ENCODE measurements at regions not wholly inside any gene's neighbourhood (a gene's known extent, or its start where the extent isn't known, plus 50 kb on each side); places are given as distances from the start of the nearest gene placed in this dataset.

- H3K9me2 ChIP-seq (replicated peaks; ENCODE audit: insufficient read depth, low read length), result no peaks in the 10 kb centered on the region
- peak overlapping the region; percentile 72 for H3K4me2 ChIP-seq (ENCODE audit: low read depth, low read length, poor library complexity, severe bottlenecking)
- peak; percentile 91 for DNase-seq
- H3K79me2 ChIP-seq (ENCODE audit: low read length), result peaks cover 12% of the 10 kb centered on the region
- no peaks in the 10 kb centered on the region for H3K27me3 ChIP-seq (ENCODE audit: low read length)
- no peak overlapping the region for H2AFZ ChIP-seq (ENCODE audit: low read length)
- H3K4me1 ChIP-seq (ENCODE audit: low read length), result peaks cover 41% of the 10 kb centered on the region
- H3K4me3 ChIP-seq (ENCODE audit: low read length), result peak overlapping the region; percentile 73
- peak overlapping the region; percentile 70 for H3K27ac ChIP-seq (ENCODE audit: low read length)
- no peaks in the 10 kb centered on the region for H3K9me3 ChIP-seq (ENCODE audit: low read length)
- H4K20me1 ChIP-seq (ENCODE audit: insufficient read depth, low read depth, low read length), result no peaks in the 10 kb centered on the region
- H3K9ac ChIP-seq (ENCODE audit: low read length), result peak overlapping the region; percentile 71
- no peaks in the 10 kb centered on the region for H3K36me3 ChIP-seq (ENCODE audit: insufficient read depth, low read length)
These were observed 71.5 kb downstream of the HFE start for GRCh38 chr6:26158581-26159356.

DNA sequence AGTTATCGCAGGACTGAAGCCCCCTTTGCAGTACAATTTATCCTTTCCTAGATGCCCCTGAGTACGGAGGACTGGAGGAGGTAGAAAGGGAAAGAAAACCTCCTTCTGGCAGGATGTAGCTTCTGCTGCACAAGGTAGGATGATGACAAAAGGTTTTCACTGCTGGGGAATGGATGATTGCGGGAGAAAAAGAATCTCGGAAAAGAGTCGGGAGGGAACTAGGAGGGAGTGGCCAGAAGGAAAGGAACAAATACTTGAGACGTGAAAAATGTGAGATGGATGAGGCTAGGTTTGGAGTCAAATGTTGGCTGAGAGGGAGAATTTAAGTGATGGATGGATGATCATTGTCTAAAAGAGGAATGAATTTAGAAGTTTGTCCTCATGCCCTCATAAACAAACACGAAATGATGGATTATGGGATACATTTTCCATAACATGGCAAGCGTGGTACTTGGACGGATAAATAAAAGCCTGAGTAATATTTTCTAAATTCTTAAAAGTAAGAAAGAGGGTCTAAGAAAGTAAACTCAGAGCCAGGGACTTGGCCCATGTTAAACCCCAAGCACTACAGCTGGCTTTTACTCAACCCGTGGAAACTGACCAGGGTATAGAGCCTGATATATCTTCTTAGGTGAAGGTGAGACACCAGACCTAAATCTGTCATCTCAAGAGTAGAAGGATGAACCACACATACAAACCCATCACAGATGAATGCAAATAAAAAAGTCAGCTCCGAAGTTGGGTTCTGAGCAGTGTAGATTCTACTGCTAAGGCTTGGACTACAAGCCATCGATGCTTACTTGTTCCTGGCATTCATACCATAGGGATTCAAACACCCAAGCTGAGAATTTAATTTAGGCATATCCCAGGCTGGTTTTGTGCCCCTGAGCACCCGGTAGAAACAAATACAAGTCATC, 72.4 kb downstream of the HFE start:
- DNase-seq, result peak; percentile 59
- no peak overlapping the region for H2AFZ ChIP-seq (ENCODE audit: low read length)

GRCh38 chr6:26161322-26161721, 74.1 kb downstream of the HFE start:
- no peak for DNase-seq
- Histone ChIP-seq H3K9me2 (replicated peaks; ENCODE audit: insufficient read depth, low read length) (no peaks in the 10 kb centered on the region), H3K27me3 (ENCODE audit: low read length) (no peaks in the 10 kb centered on the region), H3K4me2 (ENCODE audit: low read depth, low read length, poor library complexity, severe bottlenecking) (no peak overlapping the region), H3K9me3 (ENCODE audit: low read length) (no peaks in the 10 kb centered on the region), H3K27ac (ENCODE audit: low read length) (no peak overlapping the region; the same call in 1 of the 2 replicates), H2AFZ (ENCODE audit: low read length) (no peak overlapping the region), H3K36me3 (ENCODE audit: insufficient read depth, low read length) (no peaks in the 10 kb centered on the region), H4K20me1 (ENCODE audit: insufficient read depth, low read depth, low read length) (no peaks in the 10 kb centered on the region), H3K4me1 (ENCODE audit: low read length) (peaks cover 31% of the 10 kb centered on the region), H3K79me2 (ENCODE audit: low read length) (peaks cover 12% of the 10 kb centered on the region), H3K4me3 (ENCODE audit: low read length) (no peak overlapping the region), H3K9ac (ENCODE audit: low read length) (no peak overlapping the region)

More for the DNA sequence above, 72.4 kb downstream of the HFE start:
- H3K9me3 ChIP-seq (ENCODE audit: low read length), result no peaks in the 10 kb centered on the region
- peaks cover 41% of the 10 kb centered on the region for H3K4me1 ChIP-seq (ENCODE audit: low read length)
- no peaks in the 10 kb centered on the region for H3K27me3 ChIP-seq (ENCODE audit: low read length)
- H3K79me2 ChIP-seq (ENCODE audit: low read length), result peaks cover 12% of the 10 kb centered on the region
- H3K4me2 ChIP-seq (ENCODE audit: low read depth, low read length, poor library complexity, severe bottlenecking), result peak overlapping the region; percentile 72
- H3K27ac ChIP-seq (ENCODE audit: low read length), result peak overlapping the region; percentile 70
- H3K9ac ChIP-seq (ENCODE audit: low read length), result peak overlapping the region; percentile 71
- H4K20me1 ChIP-seq (ENCODE audit: insufficient read depth, low read depth, low read length), result no peaks in the 10 kb centered on the region
- H3K4me3 ChIP-seq (ENCODE audit: low read length), result peak overlapping the region; percentile 73
- H3K36me3 ChIP-seq (ENCODE audit: insufficient read depth, low read length), result no peaks in the 10 kb centered on the region
- no peaks in the 10 kb centered on the region for H3K9me2 ChIP-seq (replicated peaks; ENCODE audit: insufficient read depth, low read length)

DNA sequence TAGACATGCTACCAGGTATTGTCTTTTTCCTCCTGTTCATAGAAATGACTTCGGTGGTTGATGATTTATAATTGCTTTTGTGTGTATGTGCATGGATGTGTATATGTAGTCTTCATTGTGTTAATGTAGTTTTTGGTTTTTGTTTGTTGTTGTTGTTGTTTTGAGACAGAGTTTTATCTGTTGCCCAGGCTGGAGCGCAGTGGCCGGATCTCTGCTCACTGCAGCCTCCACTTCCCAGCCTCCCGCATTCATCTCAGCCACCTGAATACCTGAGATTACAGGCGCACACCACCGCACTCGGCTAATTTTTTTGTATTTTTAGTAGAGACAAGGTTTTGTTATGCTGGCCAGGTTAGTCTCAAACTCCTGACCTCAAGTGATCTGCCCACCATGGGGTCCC, 75.2 kb downstream of the HFE start:
- Histone ChIP-seq H3K79me2 (ENCODE audit: low read length) (peaks cover 16% of the 10 kb centered on the region), H3K9me2 (replicated peaks; ENCODE audit: insufficient read depth, low read length) (no peaks in the 10 kb centered on the region), H3K4me1 (ENCODE audit: low read length) (peaks cover 21% of the 10 kb centered on the region), H3K27ac (ENCODE audit: low read length) (no peak overlapping the region), H3K9ac (ENCODE audit: low read length) (no peak overlapping the region), H3K36me3 (ENCODE audit: insufficient read depth, low read length) (no peaks in the 10 kb centered on the region), H3K4me3 (ENCODE audit: low read length) (no peak overlapping the region), H3K27me3 (ENCODE audit: low read length) (no peaks in the 10 kb centered on the region), H2AFZ (ENCODE audit: low read length) (no peak overlapping the region), H4K20me1 (ENCODE audit: insufficient read depth, low read depth, low read length) (no peaks in the 10 kb centered on the region), H3K9me3 (ENCODE audit: low read length) (no peaks in the 10 kb centered on the region), H3K4me2 (ENCODE audit: low read depth, low read length, poor library complexity, severe bottlenecking) (no peak overlapping the region)
- no peak for DNase-seq

DNA sequence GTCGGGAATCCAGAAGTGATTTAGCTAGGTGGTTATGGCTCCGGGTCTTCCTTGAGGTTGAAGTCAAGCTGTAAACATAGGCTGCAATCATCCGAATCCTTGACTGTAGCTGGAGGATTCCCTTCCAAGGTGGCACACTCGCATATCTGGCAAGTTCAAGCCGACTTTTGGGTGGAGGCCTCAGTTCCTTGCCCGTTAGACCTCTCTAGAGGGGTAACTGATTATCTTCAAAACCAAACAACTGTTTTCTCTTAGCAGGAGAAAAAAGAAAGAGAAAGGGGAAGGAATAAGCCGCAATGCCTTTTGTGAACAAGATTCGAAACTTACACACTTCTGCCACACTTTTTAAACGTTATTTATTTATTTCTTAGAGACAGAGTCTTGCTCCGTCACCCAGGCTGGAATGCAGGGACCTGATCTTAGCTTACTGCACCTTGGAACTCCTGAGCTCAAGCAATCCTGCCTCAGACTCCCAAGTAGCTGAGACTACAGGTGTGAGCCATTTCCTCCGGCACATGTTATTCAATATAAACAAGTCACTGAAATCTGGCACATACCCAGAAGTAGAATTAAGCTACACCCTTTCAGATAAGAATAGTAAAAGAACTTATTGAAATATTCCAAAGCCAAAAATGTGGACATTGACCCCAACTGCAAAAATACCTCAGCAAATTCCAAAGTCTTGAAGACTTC, 76.3 kb downstream of the HFE start:
- Histone ChIP-seq H2AFZ (ENCODE audit: low read length) (no peak overlapping the region), H3K79me2 (ENCODE audit: low read length) (peaks cover 19% of the 10 kb centered on the region), H3K27me3 (ENCODE audit: low read length) (no peaks in the 10 kb centered on the region), H3K36me3 (ENCODE audit: insufficient read depth, low read length) (no peaks in the 10 kb centered on the region), H3K9ac (ENCODE audit: low read length) (no peak overlapping the region), H3K4me3 (ENCODE audit: low read length) (no peak overlapping the region), H3K4me1 (ENCODE audit: low read length) (peaks cover 17% of the 10 kb centered on the region), H4K20me1 (ENCODE audit: insufficient read depth, low read depth, low read length) (no peaks in the 10 kb centered on the region), H3K4me2 (ENCODE audit: low read depth, low read length, poor library complexity, severe bottlenecking) (no peak overlapping the region), H3K9me3 (ENCODE audit: low read length) (no peaks in the 10 kb centered on the region), H3K27ac (ENCODE audit: low read length) (no peak overlapping the region), H3K9me2 (replicated peaks; ENCODE audit: insufficient read depth, low read length) (no peaks in the 10 kb centered on the region)
- DNase-seq, result no peak

- H3K9me2 ChIP-seq (replicated peaks; ENCODE audit: insufficient read depth, low read length), result no peaks in the 10 kb centered on the region
- H3K9me3 ChIP-seq (ENCODE audit: low read length), result no peaks in the 10 kb centered on the region
- H3K79me2 ChIP-seq (ENCODE audit: low read length), result peaks cover 21% of the 10 kb centered on the region
- H3K36me3 ChIP-seq (ENCODE audit: insufficient read depth, low read length), result no peaks in the 10 kb centered on the region
- H3K4me3 ChIP-seq (ENCODE audit: low read length), result no peak overlapping the region
- H3K4me2 ChIP-seq (ENCODE audit: low read depth, low read length, poor library complexity, severe bottlenecking), result no peak overlapping the region
- no peak overlapping the region for H2AFZ ChIP-seq (ENCODE audit: low read length)
- no peaks in the 10 kb centered on the region for H3K27me3 ChIP-seq (ENCODE audit: low read length)
- no peak overlapping the region for H3K27ac ChIP-seq (ENCODE audit: low read length)
- H4K20me1 ChIP-seq (ENCODE audit: insufficient read depth, low read depth, low read length), result no peaks in the 10 kb centered on the region
- H3K4me1 ChIP-seq (ENCODE audit: low read length), result peaks cover 17% of the 10 kb centered on the region
- DNase-seq, result no peak
- no peak overlapping the region for H3K9ac ChIP-seq (ENCODE audit: low read length)
These were observed 76.9 kb downstream of the HFE start for GRCh38 chr6:26164120-26164505.

- Histone ChIP-seq H3K9me2 (replicated peaks; ENCODE audit: insufficient read depth, low read length) (no peaks in the 10 kb centered on the region), H3K27me3 (ENCODE audit: low read length) (no peaks in the 10 kb centered on the region), H2AFZ (ENCODE audit: low read length) (no peak overlapping the region), H4K20me1 (ENCODE audit: insufficient read depth, low read depth, low read length) (no peaks in the 10 kb centered on the region), H3K9ac (ENCODE audit: low read length) (no peak overlapping the region), H3K4me2 (ENCODE audit: low read depth, low read length, poor library complexity, severe bottlenecking) (no peak overlapping the region), H3K27ac (ENCODE audit: low read length) (no peak overlapping the region), H3K79me2 (ENCODE audit: low read length) (peaks cover 24% of the 10 kb centered on the region), H3K4me3 (ENCODE audit: low read length) (no peak overlapping the region), H3K4me1 (ENCODE audit: low read length) (peaks cover 14% of the 10 kb centered on the region), H3K9me3 (ENCODE audit: low read length) (no peaks in the 10 kb centered on the region), H3K36me3 (ENCODE audit: insufficient read depth, low read length) (no peaks in the 10 kb centered on the region)
- no peak for DNase-seq
These were observed 78.1 kb downstream of the HFE start for GRCh38 chr6:26165261-26165790.
